H54 (cell line): ENCODE measurements at regions not wholly inside any gene's neighbourhood (a gene's known extent, or its start where the extent isn't known, plus 50 kb on each side); places are given as distances from the start of the nearest gene placed in this dataset.

Source experiments
- DNase-seq: peaks from one replicate; pipeline ENCODE4 v3.0.0; 2011; ENCODE audit warnings: low spot score, mixed read lengths; ENCODE audit not compliant: insufficient read length
- FAIRE-seq: peaks from 3 replicates; lab custom pipeline; 2011; peaks lifted over from hg19 to GRCh38; lab: Jason Lieb, UNC
- POLR2A ChIP-seq: IDR thresholded peaks from 2 replicates; pipeline ENCODE4 v1.6.1; 2011; ENCODE audit warnings: low read depth, mild to moderate bottlenecking, low read length

DNA sequence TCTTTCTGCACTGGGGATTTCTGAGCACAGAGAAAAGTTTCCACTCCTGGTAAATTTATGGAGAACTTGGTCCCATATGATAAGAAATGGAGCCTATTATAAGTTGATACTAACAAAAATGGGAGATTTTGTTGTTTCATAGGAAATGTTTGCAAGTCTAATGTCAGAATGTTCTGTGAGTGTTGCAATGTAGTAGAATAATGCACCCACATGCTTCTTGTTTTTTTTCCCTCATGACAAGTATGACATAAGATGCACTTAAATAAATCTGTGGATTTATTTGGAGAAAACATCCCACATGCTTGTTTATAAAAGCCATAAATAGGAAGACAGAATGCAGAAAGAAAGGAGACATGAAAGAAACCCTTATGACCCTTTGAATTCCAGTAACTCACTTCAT lies 50.8 kb upstream of the KCNJ6 start:
- no peak for TF ChIP-seq POLR2A
- no peak for DNase-seq
- FAIRE-seq: no peak

DNA sequence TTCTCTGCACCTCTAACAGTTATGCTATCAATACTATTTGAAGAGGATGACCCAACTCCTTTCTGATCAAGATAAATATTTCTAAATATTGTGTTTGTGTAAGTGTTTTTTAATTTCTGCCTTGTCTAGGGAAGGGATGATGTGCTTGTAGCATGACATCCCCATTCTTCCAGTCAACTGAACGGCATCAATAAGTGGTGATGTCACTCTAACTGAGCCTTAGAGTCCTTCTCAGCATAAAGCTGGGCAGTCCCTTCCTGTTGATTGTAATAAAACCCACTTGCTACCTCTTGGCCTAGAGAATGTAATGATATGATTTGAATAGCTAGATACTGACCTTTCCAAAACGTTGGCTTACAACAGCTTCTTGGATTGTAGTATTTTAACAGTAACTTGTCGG lies 52.5 kb upstream of the KCNJ6 start:
- no peak for TF ChIP-seq POLR2A
- no peak for DNase-seq
- no peak for FAIRE-seq

DNA sequence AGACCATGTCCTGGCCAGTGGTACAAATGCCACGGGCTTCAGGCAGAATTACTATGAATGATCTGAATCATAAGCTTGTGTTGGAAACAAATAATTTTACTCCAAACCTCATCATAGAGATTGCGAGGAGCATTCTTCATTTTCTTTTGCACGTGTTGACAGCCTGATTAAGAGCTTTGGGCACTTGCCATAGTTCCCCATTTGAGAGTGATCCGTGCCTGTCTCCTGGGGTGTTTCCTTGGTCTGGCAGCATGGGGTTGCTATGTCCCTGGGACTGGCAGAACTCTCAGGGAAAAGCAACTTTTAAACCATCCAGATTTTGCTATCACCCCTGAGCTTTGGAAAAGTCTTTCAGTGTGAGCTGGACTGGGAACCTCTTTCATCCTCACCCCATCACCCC lies 54.3 kb upstream of the KCNJ6 start:
- DNase-seq (no peak), FAIRE-seq (no peak)
- no peak for TF ChIP-seq POLR2A

DNA sequence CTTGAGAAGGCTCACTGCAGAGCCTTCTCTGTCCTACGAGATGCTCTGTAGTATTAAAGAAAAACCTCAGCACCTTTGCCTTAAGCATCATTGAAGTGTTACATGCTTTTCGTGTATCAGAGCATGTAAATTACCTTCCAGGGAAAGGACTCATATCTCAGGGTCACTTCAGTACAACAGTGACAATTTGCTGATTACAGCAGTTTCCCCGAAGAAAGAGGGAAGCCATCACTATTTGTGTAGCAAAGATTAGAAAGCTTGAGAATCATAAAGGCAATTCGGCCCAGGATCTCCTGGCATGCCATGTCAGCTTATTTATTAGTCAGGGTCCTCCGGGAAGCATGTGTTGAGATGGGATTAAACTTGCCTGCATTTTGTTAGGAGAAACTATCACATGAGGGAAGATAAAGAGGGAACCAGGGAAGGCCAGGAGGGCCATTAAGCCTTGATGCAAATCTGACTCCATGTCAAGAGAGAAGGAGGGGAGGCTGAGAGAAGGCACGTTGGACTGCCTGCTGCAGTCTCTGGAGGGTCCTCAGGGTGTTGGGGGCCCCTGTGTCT lies 55.2 kb upstream of the KCNJ6 start:
- FAIRE-seq (no peak), DNase-seq (no peak)
- TF ChIP-seq POLR2A: no peak

DNA sequence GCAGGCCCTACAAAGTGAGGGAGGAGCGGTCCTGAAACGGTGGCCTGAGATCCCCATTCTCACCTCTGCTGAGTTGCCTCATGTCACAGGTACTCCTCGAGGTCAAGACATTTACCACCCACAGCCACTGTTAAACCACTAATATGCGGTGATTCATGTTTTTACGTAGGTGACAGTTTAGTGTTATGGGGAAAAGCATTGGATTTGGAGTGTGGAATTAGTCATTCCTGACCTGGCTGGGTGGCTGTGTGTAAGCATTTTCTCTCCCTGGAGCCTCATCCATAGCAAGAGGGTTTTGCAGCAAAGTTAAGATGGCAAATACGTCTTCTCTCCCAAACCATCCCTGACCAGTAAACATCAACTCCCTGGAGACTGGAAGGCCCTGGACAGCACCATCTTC lies 57.8 kb upstream of the KCNJ6 start:
- no peak for TF ChIP-seq POLR2A
- no peak for DNase-seq
- FAIRE-seq: no peak

DNA sequence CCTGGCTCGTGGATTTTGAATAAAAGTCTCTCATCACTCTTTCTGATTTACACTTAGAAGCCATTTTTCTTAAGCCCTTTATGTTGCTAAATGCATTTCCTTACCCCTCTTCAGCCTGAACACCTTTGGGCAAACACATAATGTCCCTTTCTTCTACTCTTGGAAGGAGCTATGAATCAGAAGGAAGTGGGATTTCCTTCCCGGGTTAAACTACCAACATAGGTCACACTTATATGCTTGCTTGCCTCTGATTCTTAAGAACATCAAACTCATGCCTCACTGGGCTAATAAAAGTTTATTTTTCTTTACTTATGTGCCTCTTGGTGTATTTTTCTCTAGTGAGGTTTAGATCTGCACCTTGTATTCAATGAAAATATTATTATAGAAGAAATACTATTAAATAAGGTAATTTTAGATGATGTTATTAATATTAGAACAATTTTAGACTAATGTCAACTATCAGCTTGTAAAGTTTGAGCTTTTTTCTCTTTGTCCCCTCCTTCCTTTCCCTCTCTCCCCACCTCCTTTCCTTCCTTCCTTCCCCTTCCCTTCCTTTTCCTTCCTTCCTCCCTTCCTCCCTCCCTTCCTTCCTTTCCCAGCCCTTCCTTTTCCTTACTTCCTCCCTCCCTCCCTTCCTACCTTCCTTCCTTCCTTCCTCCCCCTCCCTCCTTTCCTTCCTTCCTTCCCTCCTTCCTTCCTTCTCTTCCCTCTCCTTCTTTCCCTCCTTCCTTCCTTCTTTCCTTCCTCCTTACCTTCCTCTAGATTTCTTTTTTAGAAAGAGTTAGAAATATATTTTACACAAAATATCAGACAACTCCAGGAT lies 66.5 kb upstream of the KCNJ6 start:
- no peak for TF ChIP-seq POLR2A
- DNase-seq: no peak
- no peak for FAIRE-seq

DNA sequence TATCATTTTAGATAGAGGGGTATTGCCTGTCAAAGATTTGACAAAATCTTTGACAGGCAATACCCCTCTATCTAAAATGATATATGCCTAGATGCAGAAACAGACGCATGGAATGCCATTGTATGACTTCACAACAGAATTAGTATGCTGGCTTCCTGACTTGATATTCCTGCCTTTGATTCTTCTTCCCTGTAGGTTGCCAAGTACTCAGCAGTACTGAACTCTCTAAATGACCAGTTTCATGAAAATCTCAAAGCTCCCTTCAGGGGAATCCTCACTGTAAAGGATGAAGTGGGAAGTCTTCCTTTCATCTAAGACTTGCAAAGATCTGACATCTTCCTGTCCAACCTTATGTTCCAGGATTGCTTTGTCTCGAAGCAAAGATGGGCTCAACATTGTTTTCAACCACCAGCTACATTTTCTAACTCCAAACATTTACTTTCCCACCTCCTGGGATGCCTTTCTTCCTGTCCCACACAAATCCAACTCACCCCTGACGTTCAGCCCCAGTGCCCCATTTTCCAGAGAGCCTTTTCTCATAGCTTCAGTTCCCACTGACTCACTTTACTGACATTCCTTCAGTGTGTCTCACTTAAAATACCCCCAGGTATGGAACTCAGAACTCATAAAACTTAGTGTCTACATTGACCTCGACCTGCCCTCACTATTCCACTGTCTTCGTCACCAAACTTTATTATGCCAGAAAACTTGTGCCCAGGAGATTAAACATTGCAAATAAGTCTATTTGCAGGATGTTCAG lies 67.3 kb upstream of the KCNJ6 start:
- DNase-seq (no peak), FAIRE-seq (no peak)

DNA sequence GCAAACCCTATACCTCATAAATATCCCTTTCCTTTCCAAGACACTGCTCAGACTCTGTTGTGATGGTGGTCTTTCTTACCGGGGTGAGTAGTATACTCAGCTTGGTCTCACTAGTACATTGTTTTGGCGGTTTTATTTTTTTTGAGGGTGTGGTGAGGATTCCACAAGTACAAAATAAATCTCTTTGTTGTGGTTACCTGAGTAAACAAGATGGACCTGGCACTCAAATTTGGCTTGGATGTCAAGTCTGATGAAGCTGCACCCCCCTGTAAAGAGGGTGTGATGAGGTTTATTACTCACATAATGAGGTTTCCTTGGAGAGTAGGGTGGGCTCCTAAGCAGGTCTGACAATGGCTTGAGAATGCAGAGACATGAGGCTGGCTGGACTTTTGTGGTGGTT lies 68.2 kb upstream of the KCNJ6 start:
- FAIRE-seq (no peak), DNase-seq (no peak)
- TF ChIP-seq POLR2A: no peak

More for the DNA sequence above, 67.3 kb upstream of the KCNJ6 start:
- no peak for TF ChIP-seq POLR2A

DNA sequence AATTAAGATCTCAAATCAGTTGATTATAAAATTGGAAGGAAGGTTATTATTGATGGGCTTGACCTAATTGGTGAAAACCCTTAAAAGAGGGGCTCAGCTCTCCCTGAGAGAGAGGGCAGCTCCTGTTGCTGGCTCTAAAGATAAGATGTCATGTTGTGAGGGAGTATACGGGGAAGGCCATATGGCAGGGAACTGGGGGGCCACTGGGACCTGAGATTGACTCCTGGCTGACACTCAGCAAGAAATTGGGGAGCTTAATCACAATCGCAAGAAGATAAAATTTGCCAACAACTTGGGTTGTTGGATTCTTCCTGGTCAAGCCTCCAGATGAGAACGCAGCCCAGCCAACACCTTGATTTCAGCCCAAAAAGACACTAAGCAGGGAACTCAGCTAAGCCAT lies 69.7 kb upstream of the KCNJ6 start:
- FAIRE-seq (no peak), DNase-seq (no peak)
- TF ChIP-seq POLR2A: no peak

DNA sequence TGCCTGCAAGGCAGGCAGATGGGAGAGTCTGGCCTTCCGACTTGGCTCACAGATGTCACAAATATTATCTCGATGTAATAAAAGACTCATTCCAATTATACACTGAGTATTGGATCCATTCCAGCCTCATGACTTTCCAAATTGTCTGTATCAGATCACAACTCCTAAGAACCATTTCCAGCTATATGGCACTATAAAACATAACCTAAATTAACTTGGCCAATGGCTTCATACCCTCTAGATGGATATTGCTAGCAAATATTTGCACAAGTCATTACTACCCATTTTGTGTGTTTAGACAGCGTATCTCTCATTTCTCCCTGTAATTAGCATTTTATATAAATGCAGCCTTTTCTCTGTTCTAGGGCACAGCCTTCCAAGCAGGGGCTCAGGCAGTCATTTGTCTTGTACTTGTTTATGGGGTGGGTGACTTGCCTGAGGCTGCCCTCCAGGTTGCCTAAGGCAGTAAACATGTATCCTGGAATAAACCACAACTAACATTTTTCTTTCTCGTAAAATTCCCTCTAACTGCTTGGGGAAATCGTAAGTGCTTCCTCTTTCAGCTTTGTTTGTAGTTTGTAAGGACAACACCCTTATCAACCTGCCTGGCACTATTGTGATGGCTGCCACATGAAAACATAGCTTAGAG lies 70.6 kb upstream of the KCNJ6 start:
- FAIRE-seq (no peak), DNase-seq (no peak)
- no peak for TF ChIP-seq POLR2A

DNA sequence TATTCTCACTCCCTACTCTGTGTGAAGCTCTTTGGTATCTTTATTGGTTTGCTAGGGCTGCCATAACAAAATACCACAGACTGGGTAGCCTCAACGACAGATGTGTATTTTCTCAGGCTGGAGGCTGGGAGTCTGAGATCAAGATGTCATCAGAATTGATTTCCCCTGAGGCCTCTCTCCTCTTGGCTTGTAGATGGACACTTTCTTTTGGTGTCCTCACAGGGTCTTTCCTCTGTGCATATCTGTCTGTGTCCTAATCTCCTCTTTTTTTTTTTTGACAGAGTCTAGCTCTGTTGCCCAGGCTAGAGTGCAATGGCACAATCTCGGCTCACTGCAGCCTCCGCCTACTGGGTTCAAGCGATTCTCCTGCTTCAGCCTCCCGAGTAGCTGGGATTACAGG lies 71.4 kb upstream of the KCNJ6 start:
- TF ChIP-seq POLR2A: no peak
- FAIRE-seq: no peak
- DNase-seq: no peak

DNA sequence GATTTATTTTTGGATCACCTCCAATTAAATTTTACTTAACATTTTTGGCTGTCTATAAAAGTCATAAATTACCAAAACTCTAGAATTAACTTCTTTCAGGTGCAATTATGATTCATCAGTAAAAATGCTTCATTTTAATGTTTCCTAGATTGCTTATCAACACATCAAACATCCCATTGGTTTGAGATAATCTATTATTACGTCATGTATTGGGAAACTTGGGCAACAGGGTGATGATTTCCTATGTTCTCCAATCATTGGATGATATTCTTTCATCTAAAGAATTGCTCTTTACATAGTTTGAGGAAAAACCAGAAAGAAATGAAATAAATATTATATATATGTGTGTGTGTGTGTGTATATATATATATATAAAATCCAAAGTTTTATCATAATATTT lies 76.8 kb upstream of the KCNJ6 start:
- FAIRE-seq: no peak
- no peak for DNase-seq
- TF ChIP-seq POLR2A: no peak

DNA sequence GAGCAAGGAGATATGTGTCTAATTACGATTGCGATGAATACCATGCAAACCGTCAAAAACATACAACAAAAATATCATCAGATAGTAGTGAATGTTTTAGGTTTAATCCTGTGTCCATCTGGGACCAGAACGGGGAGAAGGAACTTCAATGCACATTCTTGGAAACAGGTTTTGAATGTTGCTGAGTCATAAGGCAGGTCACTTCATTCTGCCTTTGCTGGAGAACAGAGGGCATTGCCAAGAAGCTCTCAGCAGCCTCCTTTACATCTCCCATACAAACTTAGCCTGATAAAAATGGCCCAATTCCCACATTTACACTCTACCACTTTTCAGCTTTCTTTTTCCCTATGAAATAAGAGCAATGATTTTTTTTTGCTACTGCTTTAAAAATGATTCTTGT lies 78.0 kb upstream of the KCNJ6 start:
- TF ChIP-seq POLR2A: no peak
- no peak for FAIRE-seq
- no peak for DNase-seq

DNA sequence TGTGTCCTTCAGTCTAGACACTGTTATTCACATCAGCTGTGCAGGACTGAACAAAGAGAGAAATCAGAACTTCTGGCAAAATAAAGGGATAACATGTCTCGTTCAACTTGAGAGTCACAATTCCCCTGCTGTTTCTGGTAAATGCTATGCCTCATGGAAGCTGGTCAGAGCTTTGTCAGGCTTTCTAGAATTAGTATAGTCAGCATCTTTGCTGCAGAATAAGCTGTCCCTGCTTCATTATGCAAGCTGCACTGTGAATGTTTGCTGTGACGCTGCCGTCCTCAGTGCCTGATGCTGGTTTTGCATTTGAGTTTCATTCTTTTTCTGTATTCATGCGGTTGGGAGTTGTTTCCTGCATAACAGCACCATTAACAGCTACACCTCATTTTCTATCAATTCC lies 96.4 kb upstream of the KCNJ6 start:
- FAIRE-seq (no peak), DNase-seq (no peak)
- no peak for TF ChIP-seq POLR2A
